WERI-Rb-1 (cell line): ENCODE measurements at regions not wholly inside any gene's neighbourhood (a gene's known extent, or its start where the extent isn't known, plus 50 kb on each side); places are given as distances from the start of the nearest gene placed in this dataset.

Experiments used
- DNase-seq: peaks from one replicate; pipeline ENCODE4 v3.0.0-alpha.2; 2020
- H3K27ac ChIP-seq: fragments of 250-450 bp; sonication (Bioruptor Pico); 2 replicates; pipeline ENCODE4 v1.5.1; 2020; ENCODE audit warnings: mild to moderate bottlenecking, moderate library complexity
- H3K27me3 ChIP-seq: fragments of 250-450 bp; sonication (Bioruptor Pico); 2 replicates; pipeline ENCODE4 v1.5.1; 2021; ENCODE audit warnings: mild to moderate bottlenecking, low read depth, moderate library complexity; ENCODE audit not compliant: insufficient read depth, severe bottlenecking
- H3K36me3 ChIP-seq: fragments of 250-450 bp; sonication (Bioruptor Pico); 2 replicates; pipeline ENCODE4 v1.5.1; 2020; ENCODE audit warnings: mild to moderate bottlenecking, moderate library complexity
- H3K4me3 ChIP-seq: 2 replicates; pipeline ENCODE4 v1.5.1; 2011; ENCODE audit warnings: low read depth, mild to moderate bottlenecking, control low read depth, low read length
- H3K9me3 ChIP-seq: fragments of 250-450 bp; sonication (Bioruptor Pico); 2 replicates; pipeline ENCODE4 v1.5.1; 2021; ENCODE audit warnings: mild to moderate bottlenecking, moderate library complexity; ENCODE audit not compliant: severe bottlenecking
- CTCF ChIP-seq: IDR thresholded peaks from 2 replicates; pipeline ENCODE4 v1.5.1; 2011; ENCODE audit warnings: low read depth, mild to moderate bottlenecking, control low read depth, inconsistent platforms, low read length

- DNase-seq: no peak
Observed at GRCh38 chr7:95694334-95694733, 78.0 kb upstream of the DYNC1I1 start.

GRCh38 chr7:95693551-95694333 lies 78.6 kb upstream of the DYNC1I1 start:
- Histone ChIP-seq H3K9me3 (no peaks in the 10 kb centered on the region), H3K4me3 (no peak overlapping the region), H3K36me3 (no peaks in the 10 kb centered on the region), H3K27me3 (no peaks in the 10 kb centered on the region), H3K27ac (no peak overlapping the region)
- no peak for TF ChIP-seq CTCF
- no peak for DNase-seq

More at GRCh38 chr7:95694334-95694733, 78.0 kb upstream of the DYNC1I1 start:
- Histone ChIP-seq H3K27ac (no peak overlapping the region), H3K4me3 (no peak overlapping the region), H3K9me3 (no peaks in the 10 kb centered on the region), H3K27me3 (no peaks in the 10 kb centered on the region), H3K36me3 (no peaks in the 10 kb centered on the region)
- TF ChIP-seq CTCF: no peak

GRCh38 chr7:95691464-95691863 lies 80.9 kb upstream of the DYNC1I1 start:
- no peaks in the 10 kb centered on the region for H3K27me3 ChIP-seq
- H3K4me3 ChIP-seq: no peak overlapping the region
- no peak for DNase-seq
- no peaks in the 10 kb centered on the region for H3K9me3 ChIP-seq
- no peak overlapping the region for H3K27ac ChIP-seq
- TF ChIP-seq CTCF: no peak
- no peaks in the 10 kb centered on the region for H3K36me3 ChIP-seq

- peak; percentile 16; the same call in 1 of the 2 replicates for TF ChIP-seq CTCF
- Histone ChIP-seq H3K27me3 (no peaks in the 10 kb centered on the region), H3K27ac (no peak overlapping the region), H3K9me3 (no peaks in the 10 kb centered on the region), H3K36me3 (no peaks in the 10 kb centered on the region), H3K4me3 (peak overlapping the region; percentile 6; the same call in 1 of the 2 replicates)
- DNase-seq: peak; percentile 36
Observed at GRCh38 chr7:95690367-95690947, 81.9 kb upstream of the DYNC1I1 start.

GRCh38 chr7:95688931-95689495 lies 83.3 kb upstream of the DYNC1I1 start:
- TF ChIP-seq CTCF: no peak
- H3K27ac ChIP-seq: no peak overlapping the region
- H3K36me3 ChIP-seq: no peaks in the 10 kb centered on the region
- H3K27me3 ChIP-seq: no peaks in the 10 kb centered on the region
- no peaks in the 10 kb centered on the region for H3K9me3 ChIP-seq
- no peak for DNase-seq
- H3K4me3 ChIP-seq: no peak overlapping the region
